BJ (cell line): ENCODE measurements at regions not wholly inside any gene's neighbourhood (a gene's known extent, or its start where the extent isn't known, plus 50 kb on each side); places are given as distances from the start of the nearest gene placed in this dataset.
"Not testable (repeated sequence)": the region's sequence is repeated elsewhere in the genome, so short reads cannot be mapped to it uniquely, and the experiment has no call there.

ENCODE experiments used
- CTCF ChIA-PET: fragments of 350-600 bp; formaldehyde crosslinking; extraction: SDS; loops from one replicate; lab custom pipeline; 2021; ENCODE audit warnings: antibody characterized with exemption, inconsistent platforms; lab: Yijun Ruan, JAX
- POLR2A ChIA-PET: fragments of 300-600 bp; sonication (Branson Sonifier 250); formaldehyde crosslinking; extraction: SDS; loops from one replicate; lab custom pipeline; 2021; ENCODE audit warnings: antibody characterized with exemption; lab: Charles Lee
- DNase-seq: peaks from one replicate; pipeline ENCODE4 v3.0.0-alpha.2; 2011; ENCODE audit warnings: low read depth
- H3K27me3 ChIP-seq: 2 replicates; pipeline ENCODE4 v1.6.0; 2011; ENCODE audit warnings: low read length; ENCODE audit not compliant: control insufficient read depth, insufficient read depth
- H3K36me3 ChIP-seq: 2 replicates; pipeline ENCODE4 v1.5.1; 2011; ENCODE audit warnings: low read length; ENCODE audit not compliant: control insufficient read depth, insufficient read depth
- H3K4me3 ChIP-seq: 2 replicates; pipeline ENCODE4 v1.5.1; 2011; ENCODE audit warnings: low read depth, mild to moderate bottlenecking, control low read depth, low read length
- TF ChIP-seq, protein P1 (sequence below): IDR thresholded peaks from 2 replicates; pipeline ENCODE4 v1.5.1; 2011; ENCODE audit warnings: low read depth, mild to moderate bottlenecking, control low read depth, inconsistent platforms, low read length, moderate library complexity; ENCODE audit not compliant: insufficient read depth

DNA sequence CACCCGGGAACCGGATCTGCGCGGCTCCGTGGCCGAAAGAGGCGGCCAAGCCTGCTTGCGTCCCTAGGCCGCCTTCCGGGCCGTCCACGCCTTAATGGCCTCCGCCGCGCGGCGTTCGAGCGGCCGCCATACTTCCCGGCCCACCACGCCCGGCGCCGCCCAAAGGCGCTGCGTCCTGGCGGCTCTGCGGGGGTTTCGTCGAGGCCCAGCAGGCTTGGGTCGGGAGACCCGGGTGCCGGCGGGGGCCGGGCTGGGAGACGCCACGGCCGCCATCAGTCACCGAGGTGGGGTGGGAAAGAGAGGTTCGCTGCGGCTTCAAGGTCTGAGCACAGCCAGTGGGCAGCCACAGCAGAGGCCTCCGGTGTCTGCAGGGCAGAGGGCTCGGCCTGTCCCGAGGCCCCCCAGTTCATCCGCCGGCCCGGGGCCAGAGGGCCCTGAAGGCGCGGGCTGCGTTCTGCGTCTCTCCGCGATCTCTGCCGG lies 545.8 kb upstream of the CDH10 start:
- CTCF ChIA-PET, result no interaction called here
- Histone ChIP-seq H3K36me3 (no peaks in the 10 kb centered on the region), H3K27me3 (no peaks in the 10 kb centered on the region), H3K4me3 (no peak overlapping the region)
- POLR2A ChIA-PET, result no interaction called here
- no peak for DNase-seq
- TF ChIP-seq, protein P1, sequence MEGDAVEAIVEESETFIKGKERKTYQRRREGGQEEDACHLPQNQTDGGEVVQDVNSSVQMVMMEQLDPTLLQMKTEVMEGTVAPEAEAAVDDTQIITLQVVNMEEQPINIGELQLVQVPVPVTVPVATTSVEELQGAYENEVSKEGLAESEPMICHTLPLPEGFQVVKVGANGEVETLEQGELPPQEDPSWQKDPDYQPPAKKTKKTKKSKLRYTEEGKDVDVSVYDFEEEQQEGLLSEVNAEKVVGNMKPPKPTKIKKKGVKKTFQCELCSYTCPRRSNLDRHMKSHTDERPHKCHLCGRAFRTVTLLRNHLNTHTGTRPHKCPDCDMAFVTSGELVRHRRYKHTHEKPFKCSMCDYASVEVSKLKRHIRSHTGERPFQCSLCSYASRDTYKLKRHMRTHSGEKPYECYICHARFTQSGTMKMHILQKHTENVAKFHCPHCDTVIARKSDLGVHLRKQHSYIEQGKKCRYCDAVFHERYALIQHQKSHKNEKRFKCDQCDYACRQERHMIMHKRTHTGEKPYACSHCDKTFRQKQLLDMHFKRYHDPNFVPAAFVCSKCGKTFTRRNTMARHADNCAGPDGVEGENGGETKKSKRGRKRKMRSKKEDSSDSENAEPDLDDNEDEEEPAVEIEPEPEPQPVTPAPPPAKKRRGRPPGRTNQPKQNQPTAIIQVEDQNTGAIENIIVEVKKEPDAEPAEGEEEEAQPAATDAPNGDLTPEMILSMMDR, result no peak

DNA sequence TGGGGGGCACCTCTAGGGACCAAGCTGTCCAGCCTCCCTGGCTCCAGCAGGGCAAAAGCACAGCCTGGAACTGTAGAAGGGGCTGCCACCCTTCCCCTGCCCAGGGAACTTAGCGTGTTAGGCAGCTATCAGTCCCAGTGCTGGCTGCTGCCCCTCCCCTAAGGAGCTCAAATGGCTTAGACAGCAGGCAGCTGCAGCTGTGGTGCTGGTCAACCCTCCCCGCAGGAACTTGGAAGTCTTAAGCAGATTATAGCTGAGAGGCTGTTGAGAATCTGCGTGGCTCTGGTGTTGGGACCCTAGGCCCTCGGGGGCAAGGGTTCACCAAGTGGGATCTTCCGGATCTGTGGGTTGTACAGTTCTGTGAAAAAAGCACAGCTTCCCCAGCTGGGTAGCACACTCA lies 536.5 kb upstream of the CDH10 start:
- H3K27me3 ChIP-seq, result no peaks in the 10 kb centered on the region
- POLR2A ChIA-PET, result no interaction called here
- TF ChIP-seq, protein P1, result no peak
- no peak for DNase-seq
- no peak overlapping the region for H3K4me3 ChIP-seq
- no peaks in the 10 kb centered on the region for H3K36me3 ChIP-seq
- CTCF ChIA-PET, result no interaction called here

DNA sequence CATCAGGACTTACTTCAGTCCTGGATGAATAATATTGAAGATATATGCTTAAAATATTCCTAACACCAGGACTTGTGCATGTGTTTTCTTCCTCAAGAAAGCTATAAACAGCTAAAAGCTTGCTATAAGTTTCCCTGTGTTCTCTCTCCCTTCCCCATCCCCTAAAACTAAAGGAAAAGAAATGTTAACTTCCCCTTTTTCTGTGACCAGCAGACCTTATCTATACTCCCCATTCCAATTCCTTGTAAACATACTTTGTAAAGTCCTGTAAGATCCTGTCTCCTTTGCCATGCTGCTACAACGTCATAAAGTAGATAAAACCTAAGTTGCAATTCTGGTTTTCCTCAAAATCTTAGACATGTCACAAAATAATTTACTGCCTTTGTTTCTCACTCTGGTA lies 517.8 kb upstream of the CDH10 start:
- POLR2A ChIA-PET, CTCF ChIA-PET: not testable (repeated sequence)

DNA sequence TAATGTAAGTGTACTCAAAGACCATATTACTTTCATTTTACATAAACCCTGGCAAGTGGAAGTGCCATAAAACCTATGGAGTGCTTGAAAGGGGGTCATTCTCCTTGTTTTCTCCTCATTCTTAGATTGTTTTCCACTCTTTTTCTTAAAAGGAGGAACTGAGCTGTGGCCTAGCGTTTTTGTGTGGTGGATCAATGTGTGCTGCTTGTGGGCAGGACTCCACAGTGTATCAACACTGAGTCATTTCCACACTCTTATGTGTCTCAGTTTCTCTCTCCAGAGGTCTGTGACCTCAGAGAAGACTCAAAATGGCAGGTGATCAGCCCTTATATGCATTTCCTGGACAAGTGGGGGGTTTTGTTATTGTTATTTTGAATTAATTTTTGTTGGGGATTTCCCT lies 516.1 kb upstream of the CDH10 start:
- Histone ChIP-seq H3K4me3 (no peak overlapping the region), H3K27me3 (no peaks in the 10 kb centered on the region), H3K36me3 (no peaks in the 10 kb centered on the region)
- no peak for DNase-seq
- POLR2A ChIA-PET, result no interaction called here
- TF ChIP-seq, protein P1, result no peak
- CTCF ChIA-PET, result no interaction called here

More for the DNA sequence above, 517.8 kb upstream of the CDH10 start:
- not testable (repeated sequence) for H3K27me3 ChIP-seq, H3K36me3 ChIP-seq, DNase-seq, H3K4me3 ChIP-seq

DNA sequence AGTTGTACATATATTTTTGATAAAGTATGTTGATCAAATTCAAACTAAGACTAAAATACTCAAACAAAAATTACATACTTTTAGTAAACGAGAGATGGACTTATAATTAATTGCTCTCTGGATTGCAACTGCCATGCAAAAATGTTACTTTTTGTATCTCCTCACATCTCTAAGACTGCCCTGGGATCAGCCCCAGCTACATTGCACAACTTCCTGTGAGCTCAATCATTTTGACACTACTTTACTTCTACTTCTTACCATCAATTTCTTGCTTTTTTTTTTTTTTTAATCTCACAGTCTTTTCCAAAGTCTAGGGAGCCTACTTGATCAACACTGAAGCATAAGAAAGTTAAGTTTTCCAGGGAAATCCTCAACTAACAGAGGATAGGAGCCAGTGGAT lies 506.0 kb upstream of the CDH10 start:
- POLR2A ChIA-PET, result no interaction called here
- no peak for DNase-seq
- TF ChIP-seq, protein P1, result no peak

DNA sequence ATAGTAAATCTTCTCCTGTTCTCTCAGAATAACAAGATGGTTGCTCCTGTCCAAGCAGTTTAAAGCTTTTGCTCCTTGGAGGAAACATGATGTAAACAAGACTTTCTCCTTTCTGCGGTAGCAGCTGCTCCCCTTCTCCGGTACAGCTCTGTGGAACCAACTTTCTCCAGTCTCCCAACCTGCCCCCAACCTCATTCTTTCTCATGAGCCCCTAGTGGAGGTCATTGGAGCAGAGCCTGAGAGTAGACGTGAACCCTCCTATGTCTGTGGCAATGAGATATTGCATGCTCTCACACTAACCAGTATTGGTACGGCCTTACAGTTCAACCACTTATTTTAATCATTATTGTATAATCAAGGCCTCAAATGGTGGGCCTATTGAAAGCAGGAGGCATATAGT lies 483.8 kb upstream of the CDH10 start:
- Histone ChIP-seq H3K36me3 (no peaks in the 10 kb centered on the region), H3K27me3 (no peaks in the 10 kb centered on the region), H3K4me3 (no peak overlapping the region)
- POLR2A ChIA-PET, result no interaction called here
- CTCF ChIA-PET, result no interaction called here
- TF ChIP-seq, protein P1, result no peak
- no peak for DNase-seq

More for the DNA sequence above, 506.0 kb upstream of the CDH10 start:
- no peaks in the 10 kb centered on the region for H3K36me3 ChIP-seq
- CTCF ChIA-PET, result no interaction called here
- no peaks in the 10 kb centered on the region for H3K27me3 ChIP-seq
- H3K4me3 ChIP-seq, result no peak overlapping the region
